Tibial nerve (tissue), 4 donors: ENCODE measurements at regions not wholly inside any gene's neighbourhood (a gene's known extent, or its start where the extent isn't known, plus 50 kb on each side); places are given as distances from the start of the nearest gene placed in this dataset.
"Not testable (repeated sequence)": the region's sequence is repeated elsewhere in the genome, so short reads cannot be mapped to it uniquely, and the experiment has no call there.

Experiments
- DNase-seq, 2 donors: peaks; one replicate each; pipeline ENCODE4 v3.0.0-alpha.2; 2019; ENCODE audit warnings: low spot score in 2 of 2
- H3K27ac ChIP-seq, 4 donors: fragments of 200-600 bp; sonication (generic) in 3 of 4; one replicate each; pipeline ENCODE4 v1.5.1; 2017 to 2019; ENCODE audit warnings: mild to moderate bottlenecking in 1 of 4
- H3K27me3 ChIP-seq, 2 donors: fragments of 200-600 bp; sonication (generic) in 1 of 2; one replicate each; pipeline versions ENCODE4 v1.5.1 to v1.6.0; 2017 to 2019
- H3K36me3 ChIP-seq, 3 donors: fragments of 200-600 bp; sonication (generic); one replicate each; pipeline ENCODE4 v1.5.1; 2018 to 2019
- H3K4me1 ChIP-seq, 4 donors: fragments of 200-600 bp; sonication (generic) in 3 of 4; one replicate each; pipeline ENCODE4 v1.5.1; 2017 to 2019
- H3K4me3 ChIP-seq, 4 donors: fragments of 200-600 bp; sonication (generic) in 3 of 4; one replicate each; pipeline ENCODE4 v1.5.1; 2017 to 2019; ENCODE audit warnings: mild to moderate bottlenecking in 1 of 4, moderate library complexity in 1 of 4
- H3K9me3 ChIP-seq, 4 donors: fragments of 200-600 bp; sonication (generic) in 3 of 4; one replicate each; pipeline ENCODE4 v1.5.1; 2017 to 2019
- CTCF ChIP-seq, 5 experiments: fragments of 200-600 bp in 3 of 5; fragments of 450-650 bp in 2 of 5; sonication (generic) in 3 of 5; IDR thresholded peaks; one replicate each; pipeline ENCODE4 v1.5.1; 2016 to 2019; ENCODE audit warnings: antibody characterized with exemption in 5 of 5, mild to moderate bottlenecking in 3 of 5, moderate library complexity in 2 of 5
- EP300 ChIP-seq, 2 donors: sonication (generic); formaldehyde crosslinking; IDR thresholded peaks; one replicate each; pipeline ENCODE4 v1.6.1; 2017; ENCODE audit warnings: antibody characterized with exemption in 2 of 2, mild to moderate bottlenecking in 1 of 2
- POLR2A ChIP-seq, 2 donors: fragments of 450-650 bp; IDR thresholded peaks; one replicate each; pipeline ENCODE4 v1.6.1; 2017; ENCODE audit warnings: antibody characterized with exemption in 2 of 2, mild to moderate bottlenecking in 2 of 2, moderate library complexity in 2 of 2
- WGBS, 2 donors: methylation state at CpG; one replicate each; pipeline ENCODE4 v1.1.5; 2018; 5-methylcytosine and 5-hydroxymethylcytosine counted together

- WGBS, 2 donors: 67 to 70% methylated on average over 9 of the region's 9 CpGs
- H3K27me3 ChIP-seq: no peaks in the 10 kb centered on the region
- H3K36me3 ChIP-seq: no peaks in the 10 kb centered on the region
- no peak overlapping the region for H3K27ac ChIP-seq
- H3K9me3 ChIP-seq: no peaks in the 10 kb centered on the region
- no peak overlapping the region for H3K4me3 ChIP-seq
- H3K4me1 ChIP-seq: no peaks in the 10 kb centered on the region
- DNase-seq: no peak
- TF ChIP-seq CTCF (IDR thresholded peaks at IDR 0.05) (no peak), EP300 (IDR thresholded peaks at IDR 0.05) (no peak), POLR2A (IDR thresholded peaks at IDR 0.05) (no peak)
Observed at GRCh38 chr4:119977076-119977940, 89.3 kb downstream of the MAD2L1 start.

GRCh38 chr4:119971431-119972084 is 95.1 kb downstream of the MAD2L1 start:
- Histone ChIP-seq H3K4me1 (no peaks in the 10 kb centered on the region), H3K36me3 (no peaks in the 10 kb centered on the region), H3K27me3 (no peaks in the 10 kb centered on the region), H3K4me3 (no peak overlapping the region), H3K9me3 (peaks cover 0 to 5% (median 0%) of the 10 kb centered on the region in 4 donors), H3K27ac (no peak overlapping the region)
- 60 to 65% methylated on average over 1 of the region's 1 CpG for WGBS, 2 donors
- DNase-seq: no peak
- no peak for TF ChIP-seq CTCF (IDR thresholded peaks at IDR 0.05)
- TF ChIP-seq POLR2A (IDR thresholded peaks at IDR 0.05): no peak
- TF ChIP-seq EP300 (IDR thresholded peaks at IDR 0.05): no peak

GRCh38 chr4:119962631-119963030 is 104.0 kb downstream of the MAD2L1 start:
- H3K27me3 ChIP-seq: no peaks in the 10 kb centered on the region
- no peaks in the 10 kb centered on the region for H3K9me3 ChIP-seq
- H3K36me3 ChIP-seq: no peaks in the 10 kb centered on the region
- no peak for DNase-seq
- TF ChIP-seq CTCF (IDR thresholded peaks at IDR 0.05) (no peak), EP300 (IDR thresholded peaks at IDR 0.05) (no peak), POLR2A (IDR thresholded peaks at IDR 0.05) (no peak)
- H3K27ac ChIP-seq: no peak overlapping the region
- H3K4me3 ChIP-seq: no peak overlapping the region
- H3K4me1 ChIP-seq: no peaks in the 10 kb centered on the region

GRCh38 chr4:119958983-119959382 is 107.7 kb downstream of the MAD2L1 start:
- Histone ChIP-seq H3K27me3 (no peaks in the 10 kb centered on the region), H3K4me3 (no peak overlapping the region), H3K9me3 (peaks cover 0 to 10% (median 0%) of the 10 kb centered on the region in 4 donors), H3K27ac (no peak overlapping the region), H3K4me1 (no peaks in the 10 kb centered on the region), H3K36me3 (no peaks in the 10 kb centered on the region)
- no peak for DNase-seq
- TF ChIP-seq POLR2A (IDR thresholded peaks at IDR 0.05) (no peak), EP300 (IDR thresholded peaks at IDR 0.05) (no peak), CTCF (IDR thresholded peaks at IDR 0.05) (no peak)

- Histone ChIP-seq H3K27me3 (no peaks in the 10 kb centered on the region), H3K4me1 (no peaks in the 10 kb centered on the region), H3K9me3 (peaks cover 0 to 10% (median 0%) of the 10 kb centered on the region in 4 donors), H3K4me3 (no peak overlapping the region), H3K36me3 (no peaks in the 10 kb centered on the region), H3K27ac (no peak overlapping the region)
- WGBS, 2 donors: 90 to 91% methylated on average over 3 of the region's 3 CpGs
- TF ChIP-seq CTCF (IDR thresholded peaks at IDR 0.05) (no peak), POLR2A (IDR thresholded peaks at IDR 0.05) (no peak), EP300 (IDR thresholded peaks at IDR 0.05) (no peak)
- no peak for DNase-seq
Observed at GRCh38 chr4:119955256-119955655, 111.4 kb downstream of the MAD2L1 start.

- H3K27me3 ChIP-seq, H3K4me1 ChIP-seq, H3K36me3 ChIP-seq, DNase-seq, H3K9me3 ChIP-seq, H3K4me3 ChIP-seq, H3K27ac ChIP-seq: not testable (repeated sequence)
- 95 to 99% methylated on average over 14 to 18 of the region's 18 CpGs for WGBS, 2 donors
Observed at GRCh38 chr4:119954487-119954886, 112.2 kb downstream of the MAD2L1 start.
